GM12891 (cell line): ENCODE measurements at regions not wholly inside any gene's neighbourhood (a gene's known extent, or its start where the extent isn't known, plus 50 kb on each side); places are given as distances from the start of the nearest gene placed in this dataset.

Source experiments
- PAX5 ChIP-seq: IDR thresholded peaks from 2 replicates; pipeline ENCODE4 v1.6.1; 2011; ENCODE audit warnings: low read length, moderate library complexity, mild to moderate bottlenecking; ENCODE audit not compliant: insufficient read depth, severe bottlenecking
- POLR2A ChIP-seq: IDR thresholded peaks from 2 replicates; pipeline ENCODE4 v1.6.1; 2011; ENCODE audit warnings: low read depth, low read length, control low read depth
- POLR2AphosphoS5 ChIP-seq: IDR thresholded peaks from 2 replicates; pipeline ENCODE4 v1.6.1; 2011; ENCODE audit warnings: low read depth, low read length, control low read depth
- POU2F2 ChIP-seq: IDR thresholded peaks from 2 replicates; pipeline ENCODE4 v1.6.1; 2011; ENCODE audit warnings: low read depth, mild to moderate bottlenecking, control low read depth, low read length, moderate library complexity
- SPI1 ChIP-seq: IDR thresholded peaks from 2 replicates; pipeline ENCODE4 v1.6.1; 2011; ENCODE audit warnings: low read depth, low read length, control low read depth
- TAF1 ChIP-seq: IDR thresholded peaks from 2 replicates; pipeline ENCODE4 v1.6.1; 2011; ENCODE audit warnings: low read depth, low read length, control low read depth

DNA sequence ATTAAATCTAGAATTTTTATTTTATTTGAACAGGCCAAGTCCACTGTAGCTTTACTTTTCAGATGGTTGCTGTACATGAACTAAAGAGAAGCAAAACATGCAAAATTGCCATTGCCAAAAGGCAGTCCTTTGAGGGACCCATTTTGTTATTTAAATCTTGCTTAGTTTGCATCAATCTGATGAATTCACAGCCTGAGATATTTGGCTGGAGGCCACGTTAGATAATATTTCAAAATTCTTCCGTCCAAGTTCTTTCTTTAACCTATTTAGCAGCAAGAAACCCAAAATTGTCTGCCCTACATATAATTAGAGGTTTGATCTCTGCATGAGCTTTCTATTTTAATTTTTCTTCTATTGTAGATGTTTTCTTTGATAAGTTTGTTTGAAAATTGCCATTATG is 1706.9 kb upstream of the RAG2 start:
- TF ChIP-seq POLR2A (no peak), TAF1 (no peak), POLR2AphosphoS5 (no peak), PAX5 (no peak), SPI1 (no peak), POU2F2 (no peak)
